Calu3 (cell line): ENCODE measurements at regions not wholly inside any gene's neighbourhood (a gene's known extent, or its start where the extent isn't known, plus 50 kb on each side); places are given as distances from the start of the nearest gene placed in this dataset.

Source experiments
- BruUV-seq: library from RNA; stranded (reverse); fragments of 400-500 nt; replicated peaks from 2 replicates; lab custom pipeline; 2021; lab: Mats Ljungman, UMichigan
- CTCF ChIA-PET: fragments of 300-600 bp; sonication (Branson Sonifier 250); formaldehyde crosslinking; loops from one replicate; lab custom pipeline; 2022; ENCODE audit warnings: antibody characterized with exemption; lab: Charles Lee
- DNase-seq: peaks from one replicate; pipeline ENCODE4 v3.0.0; 2022
- H3K27ac Mint-ChIP-seq: one replicate; pipeline ENCODE4 v1.8.0; 2022; ENCODE audit warnings: mixed read lengths; ENCODE audit not compliant: unreplicated experiment
- H3K27me3 Mint-ChIP-seq: one replicate; pipeline ENCODE4 v1.8.0; 2022; ENCODE audit warnings: mixed read lengths; ENCODE audit not compliant: unreplicated experiment
- H3K36me3 Mint-ChIP-seq: one replicate; pipeline ENCODE4 v1.8.0; 2022; ENCODE audit warnings: mild to moderate bottlenecking, moderate library complexity, mixed read lengths; ENCODE audit not compliant: insufficient read depth, unreplicated experiment
- H3K4me1 Mint-ChIP-seq: one replicate; pipeline ENCODE4 v1.8.0; 2022; ENCODE audit warnings: mild to moderate bottlenecking, low read depth, mixed read lengths; ENCODE audit not compliant: unreplicated experiment
- H3K4me3 Mint-ChIP-seq: one replicate; pipeline ENCODE4 v1.8.0; 2022; ENCODE audit warnings: mild to moderate bottlenecking, low read depth, moderate library complexity, mixed read lengths; ENCODE audit not compliant: unreplicated experiment
- H3K9me3 Mint-ChIP-seq: one replicate; pipeline ENCODE4 v1.8.0; 2022; ENCODE audit warnings: low read depth, mixed read lengths; ENCODE audit not compliant: unreplicated experiment
- CTCF ChIP-seq: fragments of 200-600 bp; IDR thresholded peaks from one replicate; pipeline ENCODE4 v1.8.0; 2022; ENCODE audit warnings: antibody characterized with exemption; ENCODE audit not compliant: unreplicated experiment
- intact Hi-C: fragments of 100-400 bp; cut with micrococcal nuclease; formaldehyde crosslinking; loops from one replicate; pipeline ENCODE4 v1.10.0; 2022; ENCODE audit not compliant: unreplicated experiment

- no peak overlapping the region for H3K27ac Mint-ChIP-seq
Measured at GRCh38 chr6:88380618-88381288, 214.6 kb upstream of the CNR1 start.

GRCh38 chr6:88380083-88380482, 213.9 kb upstream of the CNR1 start:
- intact Hi-C loops = no loop called here
- TF ChIP-seq CTCF = no peak
- H3K4me1 Mint-ChIP-seq = peaks cover 29% of the 10 kb centered on the region
- CTCF ChIA-PET = no interaction called here
- no peak overlapping the region for H3K27ac Mint-ChIP-seq
- BruUV-seq = no TSS peak
- no peaks in the 10 kb centered on the region for H3K27me3 Mint-ChIP-seq
- no peak overlapping the region for H3K4me3 Mint-ChIP-seq
- no peaks in the 10 kb centered on the region for H3K36me3 Mint-ChIP-seq
- no peaks in the 10 kb centered on the region for H3K9me3 Mint-ChIP-seq
- DNase-seq = peak; percentile 40

More at GRCh38 chr6:88380618-88381288, 214.6 kb upstream of the CNR1 start:
- H3K4me3 Mint-ChIP-seq = no peak overlapping the region
- H3K4me1 Mint-ChIP-seq = peaks cover 29% of the 10 kb centered on the region
- CTCF ChIA-PET = interaction anchor here (0.5 kb wide), 1 partner anchor 690 kb away, joined by 3 read pairs; no protein-coding TSS in a partner anchor
- intact Hi-C loops = no loop called here
- BruUV-seq = no TSS peak
- H3K27me3 Mint-ChIP-seq = no peaks in the 10 kb centered on the region
- no peaks in the 10 kb centered on the region for H3K36me3 Mint-ChIP-seq
- DNase-seq = no peak
- no peaks in the 10 kb centered on the region for H3K9me3 Mint-ChIP-seq
- no peak for TF ChIP-seq CTCF

GRCh38 chr6:88378639-88379038, 212.5 kb upstream of the CNR1 start:
- CTCF ChIA-PET = no interaction called here
- Mint-ChIP-seq H3K4me1 (peaks cover 29% of the 10 kb centered on the region), H3K9me3 (no peaks in the 10 kb centered on the region), H3K4me3 (no peak overlapping the region), H3K36me3 (no peaks in the 10 kb centered on the region), H3K27ac (no peak overlapping the region), H3K27me3 (no peaks in the 10 kb centered on the region)
- no peak for DNase-seq
- intact Hi-C loops = no loop called here
- no TSS peak for BruUV-seq
- no peak for TF ChIP-seq CTCF

GRCh38 chr6:88377976-88378568, 211.9 kb upstream of the CNR1 start:
- H3K27me3 Mint-ChIP-seq = no peaks in the 10 kb centered on the region
- H3K4me3 Mint-ChIP-seq = no peak overlapping the region
- CTCF ChIA-PET = no interaction called here
- no peak for TF ChIP-seq CTCF
- intact Hi-C loops = no loop called here
- H3K27ac Mint-ChIP-seq = no peak overlapping the region
- no peak for DNase-seq
- H3K9me3 Mint-ChIP-seq = no peaks in the 10 kb centered on the region
- no peaks in the 10 kb centered on the region for H3K36me3 Mint-ChIP-seq
- BruUV-seq = no TSS peak
- H3K4me1 Mint-ChIP-seq = peaks cover 29% of the 10 kb centered on the region
